ENCODE measurements at regions not wholly inside any gene's neighbourhood (a gene's known extent, or its start where the extent isn't known, plus 50 kb on each side); places are given as distances from the start of the nearest gene placed in this dataset.

DNA sequence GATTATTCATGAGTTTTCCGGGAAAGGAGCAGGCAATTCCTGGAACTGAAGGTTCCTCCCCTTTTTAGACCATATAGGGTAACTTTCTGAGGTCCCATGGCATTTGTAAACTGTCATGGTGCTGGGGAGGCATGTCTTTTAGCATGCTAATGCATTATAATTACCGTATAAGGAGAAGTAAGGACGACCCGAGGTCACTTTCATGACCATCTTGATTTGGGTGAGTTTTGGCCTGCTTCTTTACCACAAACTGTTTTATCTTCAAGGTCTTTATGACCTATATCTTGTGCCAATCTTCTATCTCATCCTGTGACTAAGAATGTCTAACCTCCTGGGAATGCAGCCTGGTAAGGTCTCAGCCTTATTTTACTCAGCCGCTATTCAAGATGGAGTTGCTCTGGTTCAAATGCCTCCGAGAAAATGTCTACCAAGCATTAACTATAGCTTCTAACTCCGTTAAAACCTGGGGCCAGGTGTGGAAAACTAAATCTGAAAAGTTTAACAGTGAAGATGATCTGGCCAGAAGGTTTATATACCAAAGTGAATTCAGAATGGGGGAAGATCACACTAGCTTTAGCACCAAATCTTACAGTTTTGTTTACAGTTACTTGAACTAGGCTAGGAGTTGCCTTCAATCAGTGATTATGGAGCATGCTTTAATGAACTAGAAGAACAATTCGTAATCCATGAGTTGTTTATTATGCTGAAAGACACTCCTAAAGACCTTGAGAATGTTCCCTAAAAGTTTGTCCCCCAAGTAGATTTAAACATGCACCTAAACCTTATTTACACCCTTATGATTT is 80.0 kb upstream of the TOP1 start:
- no peak overlapping the region for H3K4me3 ChIP-seq (ENCODE audit: extremely low read depth in 1 of 4, insufficient read depth in 2 of 4, low read depth in 3 of 4, low read length in 4 of 4)
- H3K9me3 ChIP-seq (ENCODE audit: insufficient read depth in 2 of 2, low read depth in 1 of 2, low read length in 1 of 2): no peaks in the 10 kb centered on the region
- no peak for DNase-seq (ENCODE audit: low read depth in 1 of 2, low spot score in 2 of 2)
- H3K23me2 ChIP-seq (ENCODE audit: low read depth, low read length): no peaks in the 10 kb centered on the region
- H4K91ac ChIP-seq (replicated peaks; ENCODE audit: insufficient read length, low read length): no peak overlapping the region
- no peak overlapping the region for H3K9ac ChIP-seq (replicated peaks in 1 of 4; ENCODE audit: extremely low read depth in 1 of 4, low read depth in 3 of 4, low read length in 3 of 4)
- no peak overlapping the region for H2BK20ac ChIP-seq (ENCODE audit: low read length)
- H2AK5ac ChIP-seq (ENCODE audit: low read depth, low read length): no peak overlapping the region
- no peak overlapping the region for H3K14ac ChIP-seq (ENCODE audit: insufficient read length)
- no peaks in the 10 kb centered on the region for H4K20me1 ChIP-seq (replicated peaks in 1 of 2; ENCODE audit: control insufficient read depth in 1 of 2, insufficient read depth in 2 of 2, low read length in 2 of 2)
- ChIA-PET POLR2A (ENCODE audit: partially characterized antibody) (no interaction called here), CTCF (ENCODE audit: partially characterized antibody) (interaction anchor here (0.7 to 1.4 kb wide), 3 partner anchors 18 to 255 kb away, joined by 3 read pairs; no protein-coding TSS in a partner anchor)
- no peaks in the 10 kb centered on the region; a peak in 2 of 7 replicates for H3K27me3 ChIP-seq (replicated peaks in 1 of 4; ENCODE audit: control insufficient read depth in 3 of 4, extremely low read depth in 1 of 4, insufficient read depth in 3 of 4, low read length in 3 of 4)
- no peaks in the 10 kb centered on the region for H3K36me3 ChIP-seq (ENCODE audit: control insufficient read depth in 2 of 4, insufficient read depth in 4 of 4, low read length in 3 of 4)
- no peaks in the 10 kb centered on the region for H3K79me1 ChIP-seq (ENCODE audit: low read depth, low read length)
- H2AFZ ChIP-seq (ENCODE audit: low read length): no peak overlapping the region
- H3K4ac ChIP-seq (replicated peaks; ENCODE audit: insufficient read length, low read depth, low read length): no peak overlapping the region
- no peak overlapping the region for H2BK12ac ChIP-seq (ENCODE audit: low read depth, low read length)
- no peak overlapping the region for H4K8ac ChIP-seq (ENCODE audit: extremely low read depth, insufficient read depth, low read length)
- 86% methylated on average over 8 of the region's 8 CpGs; no CpG with 5 or more reads in 1 of the 2 experiments for WGBS, 2 experiments (ENCODE audit: extremely low coverage in 1 of 2, insufficient coverage in 1 of 2, insufficient read length in 1 of 2, insufficient replicate concordance in 2 of 2, low coverage in 1 of 2, low lambda C conversion rate in 2 of 2, missing lambda C conversion rate in 1 of 2)
- no peak overlapping the region for H3K18ac ChIP-seq (ENCODE audit: extremely low read depth, low read length)
- no peak overlapping the region for H2BK120ac ChIP-seq (replicated peaks; ENCODE audit: low read depth, low read length)
- no peak overlapping the region for H3K56ac ChIP-seq (replicated peaks; ENCODE audit: insufficient read length, low read depth, low read length)
- no peak overlapping the region for H2BK15ac ChIP-seq (ENCODE audit: low read length)
- H2BK5ac ChIP-seq (ENCODE audit: low read depth, low read length): no peak overlapping the region
- TF ChIP-seq SRF (IDR thresholded peaks at IDR 0.05; ENCODE audit: low read depth, low read length): peak; percentile 23; the same call in 1 of the 2 replicates
- no peak for TF ChIP-seq CHD2 (IDR thresholded peaks at IDR 0.05; ENCODE audit: low read length)
- no peak for TF ChIP-seq POU5F1 (IDR thresholded peaks at IDR 0.05; ENCODE audit: low read depth, low read length)
- H3K79me2 ChIP-seq (ENCODE audit: control insufficient read depth in 1 of 2, insufficient read depth in 2 of 2, low read length in 2 of 2): no peaks in the 10 kb centered on the region
- no peak overlapping the region for H3K4me2 ChIP-seq (ENCODE audit: insufficient read depth in 1 of 2, low read depth in 2 of 2, low read length in 2 of 2)
- H4K5ac ChIP-seq (ENCODE audit: insufficient read length, low read depth, low read length): no peak overlapping the region
- no peak for FAIRE-seq
- H3K4me1 ChIP-seq (replicated peaks in 1 of 4; ENCODE audit: control insufficient read depth in 3 of 4, insufficient read depth in 4 of 4, low read length in 3 of 4): peaks cover 0 to 3% (median 2%) of the 10 kb centered on the region in 4 experiments; a peak in 3 of 7 replicates
- no peak overlapping the region for H3K23ac ChIP-seq (ENCODE audit: insufficient read length)
- H3K27ac ChIP-seq (ENCODE audit: low read depth, low read length): no peak overlapping the region
